ENCODE measurements at regions not wholly inside any gene's neighbourhood (a gene's known extent, or its start where the extent isn't known, plus 50 kb on each side); places are given as distances from the start of the nearest gene placed in this dataset.

DNA sequence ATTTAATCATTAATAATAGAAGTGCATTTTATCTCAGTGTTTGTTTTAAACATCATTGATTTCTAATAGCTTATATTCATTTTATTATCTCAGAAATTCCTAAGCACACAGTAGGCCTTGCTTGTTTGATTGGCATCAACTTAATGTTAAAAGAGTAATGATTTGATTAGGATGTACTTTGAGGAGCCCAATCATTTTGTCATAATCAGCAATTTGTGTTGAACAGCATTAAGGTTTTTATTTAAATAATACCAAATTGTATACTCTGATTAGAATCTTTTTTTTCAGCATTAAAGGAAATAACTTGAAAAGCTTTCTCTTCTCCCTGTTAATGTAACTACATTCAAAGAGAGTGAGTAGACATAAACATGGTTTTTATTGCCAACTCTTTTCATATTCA, 2262.0 kb upstream of the TENM3 start:
- TF ChIP-seq, protein P1, sequence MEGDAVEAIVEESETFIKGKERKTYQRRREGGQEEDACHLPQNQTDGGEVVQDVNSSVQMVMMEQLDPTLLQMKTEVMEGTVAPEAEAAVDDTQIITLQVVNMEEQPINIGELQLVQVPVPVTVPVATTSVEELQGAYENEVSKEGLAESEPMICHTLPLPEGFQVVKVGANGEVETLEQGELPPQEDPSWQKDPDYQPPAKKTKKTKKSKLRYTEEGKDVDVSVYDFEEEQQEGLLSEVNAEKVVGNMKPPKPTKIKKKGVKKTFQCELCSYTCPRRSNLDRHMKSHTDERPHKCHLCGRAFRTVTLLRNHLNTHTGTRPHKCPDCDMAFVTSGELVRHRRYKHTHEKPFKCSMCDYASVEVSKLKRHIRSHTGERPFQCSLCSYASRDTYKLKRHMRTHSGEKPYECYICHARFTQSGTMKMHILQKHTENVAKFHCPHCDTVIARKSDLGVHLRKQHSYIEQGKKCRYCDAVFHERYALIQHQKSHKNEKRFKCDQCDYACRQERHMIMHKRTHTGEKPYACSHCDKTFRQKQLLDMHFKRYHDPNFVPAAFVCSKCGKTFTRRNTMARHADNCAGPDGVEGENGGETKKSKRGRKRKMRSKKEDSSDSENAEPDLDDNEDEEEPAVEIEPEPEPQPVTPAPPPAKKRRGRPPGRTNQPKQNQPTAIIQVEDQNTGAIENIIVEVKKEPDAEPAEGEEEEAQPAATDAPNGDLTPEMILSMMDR (IDR thresholded peaks at IDR 0.05 in 8 of 11, conservative IDR thresholded peaks at IDR 0.05 in 3 of 11) = no peak
- TF ChIP-seq POLR2A (IDR thresholded peaks at IDR 0.05) = no peak
- TF ChIP-seq POLR2AphosphoS5 (IDR thresholded peaks at IDR 0.05) = no peak
